ENCODE measurements at regions not wholly inside any gene's neighbourhood (a gene's known extent, or its start where the extent isn't known, plus 50 kb on each side); places are given as distances from the start of the nearest gene placed in this dataset.
A peak's percentile ranks its signal among the peaks of the same experiment; 100 is the strongest.

- in situ Hi-C loops (cut with HindIII; ENCODE audit: low pct_ligation_motif_present, low sequenced_read_pairs): no loop called here
- H3K27me3 ChIP-seq (replicated peaks): no peaks in the 10 kb centered on the region
- H3K4me3 ChIP-seq (ENCODE audit: low read depth, low read length): no peak overlapping the region
- no peaks in the 10 kb centered on the region for H3K36me3 ChIP-seq (replicated peaks)
- TF ChIP-seq CTCF (IDR thresholded peaks at IDR 0.05; ENCODE audit: low read depth, low read length, missing control alignments): no peak
- DNase-seq: no peak
- H3K27ac ChIP-seq: no peak overlapping the region
These were observed 134.8 kb upstream of the CTNNB1 start for GRCh38 chr3:41064526-41064925.

GRCh38 chr3:41065340-41065739 lies 134.0 kb upstream of the CTNNB1 start:
- Histone ChIP-seq H3K27me3 (replicated peaks) (no peaks in the 10 kb centered on the region), H3K27ac (no peak overlapping the region), H3K36me3 (replicated peaks) (no peaks in the 10 kb centered on the region), H3K4me3 (ENCODE audit: low read depth, low read length) (no peak overlapping the region)
- no peak for DNase-seq
- no peak for TF ChIP-seq CTCF (IDR thresholded peaks at IDR 0.05; ENCODE audit: low read depth, low read length, missing control alignments)
- in situ Hi-C loops (cut with HindIII; ENCODE audit: low pct_ligation_motif_present, low sequenced_read_pairs): no loop called here

GRCh38 chr3:41073190-41073589 lies 126.1 kb upstream of the CTNNB1 start:
- H3K27ac ChIP-seq: no peak overlapping the region
- in situ Hi-C loops (cut with HindIII; ENCODE audit: low pct_ligation_motif_present, low sequenced_read_pairs): no loop called here
- no peak overlapping the region for H3K4me3 ChIP-seq (ENCODE audit: low read depth, low read length)
- H3K36me3 ChIP-seq (replicated peaks): no peaks in the 10 kb centered on the region
- peak; percentile 20 for DNase-seq
- no peak for TF ChIP-seq CTCF (IDR thresholded peaks at IDR 0.05; ENCODE audit: low read depth, low read length, missing control alignments)
- H3K27me3 ChIP-seq (replicated peaks): no peaks in the 10 kb centered on the region

- H3K36me3 ChIP-seq (replicated peaks): no peaks in the 10 kb centered on the region
- no peak overlapping the region for H3K4me3 ChIP-seq (ENCODE audit: low read depth, low read length)
- peak; percentile 13 for TF ChIP-seq CTCF (IDR thresholded peaks at IDR 0.05; ENCODE audit: low read depth, low read length, missing control alignments)
- DNase-seq: peak; percentile 19
- H3K27ac ChIP-seq: no peak overlapping the region
- no peaks in the 10 kb centered on the region for H3K27me3 ChIP-seq (replicated peaks)
- in situ Hi-C loops (cut with HindIII; ENCODE audit: low pct_ligation_motif_present, low sequenced_read_pairs): no loop called here
These were observed 123.3 kb upstream of the CTNNB1 start for GRCh38 chr3:41075975-41076374.

- Histone ChIP-seq H3K36me3 (replicated peaks) (no peaks in the 10 kb centered on the region), H3K27ac (no peak overlapping the region), H3K4me3 (ENCODE audit: low read depth, low read length) (no peak overlapping the region), H3K27me3 (replicated peaks) (no peaks in the 10 kb centered on the region)
- in situ Hi-C loops (cut with HindIII; ENCODE audit: low pct_ligation_motif_present, low sequenced_read_pairs): no loop called here
- no peak for DNase-seq
- TF ChIP-seq CTCF (IDR thresholded peaks at IDR 0.05; ENCODE audit: low read depth, low read length, missing control alignments): no peak
These were observed 122.9 kb upstream of the CTNNB1 start for GRCh38 chr3:41076399-41076798.

- Histone ChIP-seq H3K4me3 (ENCODE audit: low read depth, low read length) (no peak overlapping the region), H3K36me3 (replicated peaks) (no peaks in the 10 kb centered on the region), H3K27ac (no peak overlapping the region), H3K27me3 (replicated peaks) (no peaks in the 10 kb centered on the region)
- TF ChIP-seq CTCF (IDR thresholded peaks at IDR 0.05; ENCODE audit: low read depth, low read length, missing control alignments): no peak
- in situ Hi-C loops (cut with HindIII; ENCODE audit: low pct_ligation_motif_present, low sequenced_read_pairs): no loop called here
- no peak for DNase-seq
These were observed 119.2 kb upstream of the CTNNB1 start for GRCh38 chr3:41080141-41080540.
